Uterus (tissue), 3 donors: ENCODE measurements at regions not wholly inside any gene's neighbourhood (a gene's known extent, or its start where the extent isn't known, plus 50 kb on each side); places are given as distances from the start of the nearest gene placed in this dataset.
"Not testable (repeated sequence)": the region's sequence is repeated elsewhere in the genome, so short reads cannot be mapped to it uniquely, and the experiment has no call there.

Source experiments
- DNase-seq, 2 donors: peaks; one replicate each; pipeline ENCODE4 v3.0.0-alpha.2; 2019 to 2020
- H3K27ac ChIP-seq, 2 donors: fragments of 200-600 bp; sonication (generic); 1 replicate in 1 of 2; 2 replicates in 1 of 2; pipeline ENCODE4 v1.5.1; 2016 to 2018
- H3K27me3 ChIP-seq, 2 donors: fragments of 200-600 bp; sonication (generic); one replicate each; pipeline ENCODE4 v1.5.1; 2018 to 2019; ENCODE audit warnings: control low read depth in 1 of 2
- H3K36me3 ChIP-seq, 2 donors: fragments of 200-600 bp; sonication (generic); one replicate each; pipeline ENCODE4 v1.5.1; 2019; ENCODE audit warnings: control low read depth in 1 of 2
- H3K4me1 ChIP-seq, 2 donors: fragments of 200-600 bp; sonication (generic); one replicate each; pipeline ENCODE4 v1.5.1; 2018 to 2019; ENCODE audit warnings: control low read depth in 1 of 2
- H3K4me3 ChIP-seq, 2 donors: fragments of 200-600 bp; sonication (generic); 1 replicate in 1 of 2; 2 replicates in 1 of 2; pipeline ENCODE4 v1.5.1; 2018 to 2019; ENCODE audit warnings: mild to moderate bottlenecking in 1 of 2
- H3K9me3 ChIP-seq, 2 donors: fragments of 200-600 bp; sonication (generic); one replicate each; pipeline ENCODE4 v1.5.1; 2019; ENCODE audit warnings: control low read depth in 1 of 2
- CTCF ChIP-seq, 4 experiments: fragments of 200-600 bp in 2 of 4; fragments of 450-650 bp in 2 of 4; sonication (generic) in 2 of 4; IDR thresholded peaks; one replicate each; pipeline ENCODE4 v1.5.1; 2016 to 2019; ENCODE audit warnings: antibody characterized with exemption in 4 of 4, mild to moderate bottlenecking in 2 of 4, moderate library complexity in 1 of 4
- POLR2A ChIP-seq, 2 donors: fragments of 450-650 bp; IDR thresholded peaks; one replicate each; pipeline ENCODE4 v1.6.1; 2016; ENCODE audit warnings: antibody characterized with exemption in 2 of 2, mild to moderate bottlenecking in 1 of 2, moderate library complexity in 1 of 2
- intact Hi-C: fragments of 100-400 bp; cut with DNase I; formaldehyde crosslinking; loops from one replicate; pipeline ENCODE4 v1.15.1; 2023; ENCODE audit warnings: low total_unique reads
- donor health status: DM: yes; HTN: yes; CAD: no.

- DNase-seq = no peak
- Histone ChIP-seq H3K9me3 (no peaks in the 10 kb centered on the region), H3K27me3 (no peaks in the 10 kb centered on the region), H3K36me3 (no peaks in the 10 kb centered on the region), H3K27ac (no peak overlapping the region), H3K4me1 (no peaks in the 10 kb centered on the region), H3K4me3 (no peak overlapping the region)
- TF ChIP-seq POLR2A (IDR thresholded peaks at IDR 0.05) (no peak), CTCF (IDR thresholded peaks at IDR 0.05) (no peak)
- intact Hi-C loops = no loop called here
Measured at GRCh38 chr1:157302199-157302497, 164.0 kb upstream of the ETV3 start.

DNA sequence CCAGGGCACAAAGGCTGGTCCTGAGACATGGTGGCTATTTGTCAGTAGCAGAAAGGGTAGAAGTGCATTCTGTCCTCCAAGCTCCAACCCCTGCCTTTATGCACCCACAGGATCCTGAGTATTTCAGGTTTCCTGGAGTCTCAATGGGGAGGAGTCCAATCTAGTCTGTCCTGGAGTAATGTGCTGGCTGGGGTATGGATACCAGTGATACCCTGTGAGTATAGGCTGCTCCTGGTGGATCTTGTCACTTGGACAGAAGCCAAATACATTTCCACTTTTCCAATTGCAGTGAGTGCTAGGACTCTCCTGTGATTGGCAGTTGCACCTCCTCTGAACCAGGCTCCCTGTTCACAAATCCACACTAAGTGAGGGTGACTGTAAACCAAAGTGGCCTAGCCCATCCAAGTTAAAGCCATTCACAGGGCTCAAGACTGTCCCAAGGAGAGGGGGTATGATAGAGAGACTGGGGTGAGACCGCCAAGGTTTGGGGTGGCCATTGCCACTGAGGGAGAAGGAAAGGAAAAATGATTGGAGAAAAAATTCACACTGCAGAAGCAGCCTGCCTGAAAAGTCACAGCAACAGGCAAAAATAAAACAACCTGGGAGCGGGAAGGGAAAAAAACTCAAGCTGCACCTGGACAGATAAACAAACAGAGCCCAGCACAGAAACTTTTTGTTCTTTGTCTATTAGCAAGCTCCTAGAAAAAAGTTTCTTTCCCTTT, 163.4 kb upstream of the ETV3 start:
- Histone ChIP-seq H3K9me3 (no peaks in the 10 kb centered on the region), H3K4me3 (no peak overlapping the region), H3K27me3 (no peaks in the 10 kb centered on the region), H3K4me1 (no peaks in the 10 kb centered on the region), H3K27ac (no peak overlapping the region), H3K36me3 (no peaks in the 10 kb centered on the region)
- DNase-seq = no peak
- TF ChIP-seq CTCF (IDR thresholded peaks at IDR 0.05) (no peak), POLR2A (IDR thresholded peaks at IDR 0.05) (no peak)
- intact Hi-C loops = no loop called here

DNA sequence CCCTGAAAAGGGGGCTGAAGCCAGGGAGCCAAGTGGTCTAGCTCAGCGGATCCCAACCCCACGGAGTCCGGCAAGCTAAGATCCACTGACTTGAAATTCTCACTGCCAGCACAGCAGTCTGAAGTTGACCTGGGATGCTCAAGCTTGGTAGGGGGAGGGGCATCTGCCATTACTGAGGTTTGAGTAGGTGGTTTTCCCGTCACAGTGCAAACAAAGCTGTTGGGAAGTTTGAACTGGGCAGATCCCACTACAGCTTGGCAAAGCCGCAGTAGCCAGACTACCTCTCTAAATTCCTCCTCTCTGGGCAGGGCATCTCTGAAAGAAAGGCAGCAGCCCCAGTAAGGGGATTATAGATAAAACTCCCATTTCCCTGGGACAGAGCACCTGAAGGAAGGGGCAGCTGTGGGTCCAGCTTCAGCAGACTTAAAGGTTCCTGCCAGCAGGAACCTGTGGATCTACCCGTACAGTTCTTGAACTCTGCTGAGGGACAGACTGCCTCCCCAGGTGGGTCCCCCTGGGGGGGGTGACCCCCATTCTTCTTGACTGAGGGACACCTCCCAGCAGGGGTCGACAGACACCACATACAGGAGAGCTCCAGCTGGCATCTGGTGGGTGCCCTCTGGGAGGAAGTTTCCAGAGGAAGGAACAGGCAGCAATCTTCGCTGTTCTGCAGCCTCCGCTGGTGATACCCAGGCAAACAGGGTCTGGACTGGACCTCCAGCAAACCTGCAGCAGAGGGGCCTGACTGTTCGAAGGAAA, 156.4 kb upstream of the ETV3 start:
- H3K9me3 ChIP-seq, H3K27me3 ChIP-seq, H3K27ac ChIP-seq, H3K4me3 ChIP-seq, H3K36me3 ChIP-seq, H3K4me1 ChIP-seq, DNase-seq, intact Hi-C loops: not testable (repeated sequence)

DNA sequence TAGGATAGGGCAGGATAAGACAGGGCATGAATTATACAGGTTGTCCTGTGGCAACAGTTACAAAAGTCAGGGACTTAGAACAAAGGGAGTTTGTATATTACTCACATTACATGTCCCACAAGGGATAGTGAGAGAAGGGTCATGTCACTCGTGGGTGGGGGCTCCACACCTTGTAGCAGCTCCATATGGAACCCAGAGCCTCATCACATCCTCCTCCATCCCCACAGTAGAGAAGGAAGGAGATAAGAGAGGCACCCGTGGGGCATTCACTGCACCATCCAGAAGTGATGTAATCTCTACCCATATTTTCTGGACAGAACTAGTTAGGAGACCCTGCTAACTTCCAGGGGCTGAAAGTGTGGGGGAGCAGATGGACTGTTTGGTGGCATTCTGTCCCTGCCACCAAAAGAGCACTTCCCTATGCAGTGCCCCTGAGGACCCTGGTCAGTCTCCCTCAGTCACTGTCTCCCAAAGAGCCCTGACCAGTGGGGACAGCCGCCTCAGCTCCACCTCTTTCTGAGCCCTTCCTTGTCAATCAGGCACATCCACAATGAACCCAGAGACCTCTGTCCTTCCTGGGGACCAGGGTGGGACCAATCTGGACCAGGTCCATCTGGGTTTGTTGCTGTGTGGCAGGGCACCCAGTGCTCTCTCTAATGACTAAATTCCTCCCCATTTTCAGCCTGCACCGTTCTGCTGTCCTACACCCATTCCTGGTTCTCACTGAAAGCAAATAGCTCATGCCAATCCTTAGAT, 154.8 kb upstream of the ETV3 start:
- Histone ChIP-seq H3K4me3 (no peak overlapping the region), H3K27me3 (no peaks in the 10 kb centered on the region), H3K27ac (no peak overlapping the region), H3K36me3 (no peaks in the 10 kb centered on the region), H3K9me3 (no peaks in the 10 kb centered on the region), H3K4me1 (no peaks in the 10 kb centered on the region)
- DNase-seq = no peak
- TF ChIP-seq CTCF (IDR thresholded peaks at IDR 0.05) = no peak
- no peak for TF ChIP-seq POLR2A (IDR thresholded peaks at IDR 0.05)
- intact Hi-C loops = no loop called here

DNA sequence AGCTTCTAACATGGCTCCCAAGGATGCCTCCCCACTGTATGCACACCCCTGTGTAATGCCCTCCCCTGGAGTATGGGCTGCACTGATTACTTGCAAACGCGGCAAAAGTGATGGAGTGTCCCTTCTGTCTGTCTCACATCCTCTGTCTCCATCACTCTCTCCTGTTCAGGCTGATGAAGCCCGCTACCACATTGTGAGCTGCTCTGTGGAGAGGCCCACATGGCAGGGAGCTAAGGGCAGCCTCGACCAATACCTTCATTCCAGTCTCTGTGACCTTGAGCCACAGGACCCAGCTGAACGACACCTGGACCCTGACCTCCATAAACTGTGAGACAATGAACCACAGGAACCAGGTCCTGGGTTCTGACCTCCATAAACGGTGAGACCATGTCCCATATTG, 154.1 kb upstream of the ETV3 start:
- no peaks in the 10 kb centered on the region for H3K27me3 ChIP-seq
- no peaks in the 10 kb centered on the region for H3K4me1 ChIP-seq
- no peak overlapping the region for H3K4me3 ChIP-seq
- H3K27ac ChIP-seq = no peak overlapping the region
- no peak for TF ChIP-seq POLR2A (IDR thresholded peaks at IDR 0.05)
- TF ChIP-seq CTCF (IDR thresholded peaks at IDR 0.05) = no peak
- H3K9me3 ChIP-seq = no peaks in the 10 kb centered on the region
- intact Hi-C loops = no loop called here
- DNase-seq = no peak
- H3K36me3 ChIP-seq = no peaks in the 10 kb centered on the region
